ENCODE measurements at regions not wholly inside any gene's neighbourhood (a gene's known extent, or its start where the extent isn't known, plus 50 kb on each side); places are given as distances from the start of the nearest gene placed in this dataset.

DNA sequence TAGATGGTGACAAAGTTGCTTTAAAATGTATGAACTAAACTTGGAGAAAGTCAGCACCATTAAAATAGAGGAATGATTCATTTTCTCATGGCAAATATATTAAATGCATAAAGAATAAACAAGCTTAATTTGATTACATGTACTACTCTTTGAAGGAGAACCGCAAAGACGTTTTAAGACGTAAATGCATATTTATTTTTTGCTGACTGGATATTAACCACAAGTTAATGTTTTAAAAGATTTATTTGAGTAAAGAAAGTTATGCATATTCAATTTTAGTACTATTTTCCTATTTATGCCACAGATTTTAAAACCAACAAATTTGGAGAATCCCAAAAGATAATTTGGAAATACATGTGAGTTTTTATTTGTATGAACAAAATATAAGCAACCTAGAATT lies 1121.9 kb downstream of the CDH8 start:
- TF ChIP-seq, protein P1, sequence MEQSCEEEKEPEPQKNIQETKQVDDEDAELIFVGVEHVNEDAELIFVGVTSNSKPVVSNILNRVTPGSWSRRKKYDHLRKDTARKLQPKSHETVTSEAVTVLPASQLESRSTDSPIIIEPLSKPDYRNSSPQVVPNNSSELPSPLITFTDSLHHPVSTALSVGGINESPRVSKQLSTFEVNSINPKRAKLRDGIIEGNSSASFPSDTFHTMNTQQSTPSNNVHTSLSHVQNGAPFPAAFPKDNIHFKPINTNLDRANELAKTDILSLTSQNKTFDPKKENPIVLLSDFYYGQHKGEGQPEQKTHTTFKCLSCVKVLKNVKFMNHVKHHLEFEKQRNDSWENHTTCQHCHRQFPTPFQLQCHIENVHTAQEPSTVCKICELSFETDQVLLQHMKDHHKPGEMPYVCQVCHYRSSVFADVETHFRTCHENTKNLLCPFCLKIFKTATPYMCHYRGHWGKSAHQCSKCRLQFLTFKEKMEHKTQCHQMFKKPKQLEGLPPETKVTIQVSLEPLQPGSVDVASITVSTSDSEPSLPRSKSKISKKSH (CRISPR knock-in tag; IDR thresholded peaks at IDR 0.05; ENCODE audit: borderline replicate concordance), result no peak
- TF ChIP-seq KDM1A (CRISPR knock-in tag; IDR thresholded peaks at IDR 0.05) (no peak), MED1 (CRISPR knock-in tag; IDR thresholded peaks at IDR 0.05) (no peak), ARNTL (CRISPR knock-in tag; IDR thresholded peaks at IDR 0.05) (no peak)
- TF ChIP-seq, protein P2, sequence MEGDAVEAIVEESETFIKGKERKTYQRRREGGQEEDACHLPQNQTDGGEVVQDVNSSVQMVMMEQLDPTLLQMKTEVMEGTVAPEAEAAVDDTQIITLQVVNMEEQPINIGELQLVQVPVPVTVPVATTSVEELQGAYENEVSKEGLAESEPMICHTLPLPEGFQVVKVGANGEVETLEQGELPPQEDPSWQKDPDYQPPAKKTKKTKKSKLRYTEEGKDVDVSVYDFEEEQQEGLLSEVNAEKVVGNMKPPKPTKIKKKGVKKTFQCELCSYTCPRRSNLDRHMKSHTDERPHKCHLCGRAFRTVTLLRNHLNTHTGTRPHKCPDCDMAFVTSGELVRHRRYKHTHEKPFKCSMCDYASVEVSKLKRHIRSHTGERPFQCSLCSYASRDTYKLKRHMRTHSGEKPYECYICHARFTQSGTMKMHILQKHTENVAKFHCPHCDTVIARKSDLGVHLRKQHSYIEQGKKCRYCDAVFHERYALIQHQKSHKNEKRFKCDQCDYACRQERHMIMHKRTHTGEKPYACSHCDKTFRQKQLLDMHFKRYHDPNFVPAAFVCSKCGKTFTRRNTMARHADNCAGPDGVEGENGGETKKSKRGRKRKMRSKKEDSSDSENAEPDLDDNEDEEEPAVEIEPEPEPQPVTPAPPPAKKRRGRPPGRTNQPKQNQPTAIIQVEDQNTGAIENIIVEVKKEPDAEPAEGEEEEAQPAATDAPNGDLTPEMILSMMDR (CRISPR knock-in tag; IDR thresholded peaks at IDR 0.05), result no peak
- TF ChIP-seq, protein P3, sequence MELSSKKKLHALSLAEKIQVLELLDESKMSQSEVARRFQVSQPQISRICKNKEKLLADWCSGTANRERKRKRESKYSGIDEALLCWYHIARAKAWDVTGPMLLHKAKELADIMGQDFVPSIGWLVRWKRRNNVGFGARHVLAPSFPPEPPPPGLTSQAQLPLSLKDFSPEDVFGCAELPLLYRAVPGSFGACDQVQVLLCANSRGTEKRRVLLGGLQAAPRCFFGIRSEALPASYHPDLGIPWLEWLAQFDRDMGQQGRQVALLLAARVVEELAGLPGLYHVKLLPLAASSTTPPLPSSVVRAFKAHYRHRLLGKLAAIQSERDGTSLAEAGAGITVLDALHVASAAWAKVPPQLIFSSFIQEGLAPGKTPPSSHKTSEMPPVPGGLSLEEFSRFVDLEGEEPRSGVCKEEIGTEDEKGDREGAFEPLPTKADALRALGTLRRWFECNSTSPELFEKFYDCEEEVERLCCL (CRISPR knock-in tag; IDR thresholded peaks at IDR 0.05; ENCODE audit: borderline replicate concordance), result no peak

Measured in HepG2 (cell line).